ENCODE measurements at regions not wholly inside any gene's neighbourhood (a gene's known extent, or its start where the extent isn't known, plus 50 kb on each side); places are given as distances from the start of the nearest gene placed in this dataset.
A peak's percentile ranks its signal among the peaks of the same experiment; 100 is the strongest.

DNA sequence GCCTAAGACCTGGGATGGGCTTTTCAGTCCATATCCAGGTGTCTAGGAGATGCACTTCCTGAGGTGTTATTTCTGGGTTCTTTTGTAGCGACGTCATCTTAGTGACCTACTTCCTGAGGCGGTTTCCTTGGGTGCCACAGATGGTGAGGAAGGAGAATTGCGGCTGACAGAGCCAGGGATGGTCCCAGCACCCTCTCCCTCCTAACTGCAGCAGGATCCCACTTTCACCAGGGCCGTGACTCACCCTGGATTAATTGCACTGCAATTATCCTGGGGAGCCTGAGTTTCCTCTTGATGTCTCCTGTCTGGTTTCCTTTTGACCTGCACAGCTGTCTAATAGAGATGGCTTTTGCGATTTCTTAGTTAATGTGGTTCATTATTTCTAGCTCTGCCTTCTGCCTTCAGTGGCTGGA, 271.7 kb downstream of the TCF7L2 start:
- peak overlapping the region in 1 of 2 experiments; percentile 47; a peak in 1 of 4 replicates for H3K27ac ChIP-seq (ENCODE audit: low read depth in 2 of 2, low read length in 1 of 2)
- no peaks in the 10 kb centered on the region for H3K27me3 ChIP-seq (ENCODE audit: insufficient read depth)
- H3K4me2 ChIP-seq = no peak overlapping the region
- H3K9me2 ChIP-seq = no peaks in the 10 kb centered on the region
- DNase-seq = peak; percentile 61
- no peaks in the 10 kb centered on the region for H3F3A ChIP-seq (replicated peaks; ENCODE audit: insufficient read depth)
- H3K4me3 ChIP-seq (ENCODE audit: low read depth in 2 of 2, low read length in 1 of 2) = no peak overlapping the region; a peak in 1 of 4 replicates
- peaks cover 0 to 13% of the 10 kb centered on the region in 2 experiments; a peak in 2 of 4 replicates for H3K4me1 ChIP-seq (ENCODE audit: control insufficient read depth in 1 of 2, insufficient read depth in 2 of 2, low read depth in 1 of 2, low read length in 1 of 2)
- TF ChIP-seq EP300 (IDR thresholded peaks at IDR 0.05; ENCODE audit: borderline replicate concordance in 1 of 2, low read depth in 1 of 2, low read length in 1 of 2) (peak in 1 of 2 experiments; percentile 48; a peak in 1 of 4 replicates), MEF2A (IDR thresholded peaks at IDR 0.05; ENCODE audit: borderline replicate concordance, low read depth) (no peak), RAD21 (IDR thresholded peaks at IDR 0.05; ENCODE audit: low read length) (peak; percentile 23), GATA2 (CRISPR knock-in tag; IDR thresholded peaks at IDR 0.05) (peak; percentile 54), RCOR1 (IDR thresholded peaks at IDR 0.05; ENCODE audit: low read length) (peak; percentile 9; the same call in 1 of the 2 replicates)
- 51% methylated on average over 6 of the region's 6 CpGs for WGBS (ENCODE audit: low lambda C conversion rate)
- ChIA-PET CTCF (interaction anchor here (0.8 to 1.0 kb wide), 2 partner anchors 40 to 163 kb away, joined by 3 read pairs; no protein-coding TSS in a partner anchor), POLR2A (no interaction called here)
- no peak overlapping the region for H2AFZ ChIP-seq (ENCODE audit: low read depth)
- H4K20me1 ChIP-seq (ENCODE audit: insufficient read depth) = no peaks in the 10 kb centered on the region
- no peaks in the 10 kb centered on the region for H3K79me2 ChIP-seq (ENCODE audit: insufficient read depth)
- H3K9ac ChIP-seq = no peak overlapping the region
- H3K36me3 ChIP-seq (replicated peaks in 1 of 2; ENCODE audit: control insufficient read depth in 1 of 2, insufficient read depth in 2 of 2, low read length in 1 of 2) = no peaks in the 10 kb centered on the region
- no peaks in the 10 kb centered on the region for H3K9me3 ChIP-seq

DNA sequence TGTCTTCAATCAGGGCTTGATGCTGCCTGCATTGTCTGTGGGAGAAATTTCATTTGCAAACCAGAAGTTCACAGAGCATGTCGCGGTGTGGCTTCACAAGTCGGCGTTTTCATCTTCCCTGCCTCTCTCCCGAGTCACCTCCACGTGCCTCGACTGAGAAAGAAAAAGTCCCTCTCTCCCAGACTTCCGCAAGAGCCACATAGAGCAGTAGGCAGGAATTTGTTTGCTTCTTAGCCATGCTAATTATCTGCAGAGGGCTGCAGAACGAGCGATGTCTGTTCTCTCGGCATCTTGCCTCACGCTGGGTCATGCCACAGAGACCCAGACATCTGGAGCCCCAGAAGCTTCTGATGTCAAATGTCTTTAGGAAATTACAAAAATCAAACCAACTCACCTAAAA, 272.2 kb downstream of the TCF7L2 start:
- Histone ChIP-seq H3F3A (replicated peaks; ENCODE audit: insufficient read depth) (no peaks in the 10 kb centered on the region), H3K9ac (no peak overlapping the region), H3K36me3 (replicated peaks in 1 of 2; ENCODE audit: control insufficient read depth in 1 of 2, insufficient read depth in 2 of 2, low read length in 1 of 2) (no peaks in the 10 kb centered on the region), H3K4me2 (no peak overlapping the region), H4K20me1 (ENCODE audit: insufficient read depth) (no peaks in the 10 kb centered on the region), H3K4me3 (ENCODE audit: low read depth in 2 of 2, low read length in 1 of 2) (no peak overlapping the region; a peak in 1 of 4 replicates), H3K27ac (ENCODE audit: low read depth in 2 of 2, low read length in 1 of 2) (peak overlapping the region in 1 of 2 experiments; percentile 47; a peak in 1 of 4 replicates), H2AFZ (ENCODE audit: low read depth) (no peak overlapping the region), H3K27me3 (ENCODE audit: insufficient read depth) (no peaks in the 10 kb centered on the region), H3K9me3 (no peaks in the 10 kb centered on the region), H3K4me1 (ENCODE audit: control insufficient read depth in 1 of 2, insufficient read depth in 2 of 2, low read depth in 1 of 2, low read length in 1 of 2) (peaks cover 0 to 13% of the 10 kb centered on the region in 2 experiments; a peak in 2 of 4 replicates), H3K79me2 (ENCODE audit: insufficient read depth) (no peaks in the 10 kb centered on the region), H3K9me2 (no peaks in the 10 kb centered on the region)
- TF ChIP-seq SMC3 (IDR thresholded peaks at IDR 0.05; ENCODE audit: low read depth, low read length) (no peak), CHD2 (IDR thresholded peaks at IDR 0.05; ENCODE audit: low read length, partially characterized antibody) (no peak), GABPA (IDR thresholded peaks at IDR 0.05; ENCODE audit: low read depth) (no peak), ZBTB33 (IDR thresholded peaks at IDR 0.05; ENCODE audit: borderline replicate concordance, low read depth) (no peak), NFIC (IDR thresholded peaks at IDR 0.05; ENCODE audit: borderline replicate concordance) (no peak)
- TF ChIP-seq, protein P1, sequence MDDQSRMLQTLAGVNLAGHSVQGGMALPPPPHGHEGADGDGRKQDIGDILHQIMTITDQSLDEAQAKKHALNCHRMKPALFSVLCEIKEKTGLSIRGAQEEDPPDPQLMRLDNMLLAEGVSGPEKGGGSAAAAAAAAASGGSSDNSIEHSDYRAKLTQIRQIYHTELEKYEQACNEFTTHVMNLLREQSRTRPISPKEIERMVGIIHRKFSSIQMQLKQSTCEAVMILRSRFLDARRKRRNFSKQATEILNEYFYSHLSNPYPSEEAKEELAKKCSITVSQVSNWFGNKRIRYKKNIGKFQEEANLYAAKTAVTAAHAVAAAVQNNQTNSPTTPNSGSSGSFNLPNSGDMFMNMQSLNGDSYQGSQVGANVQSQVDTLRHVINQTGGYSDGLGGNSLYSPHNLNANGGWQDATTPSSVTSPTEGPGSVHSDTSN (IDR thresholded peaks at IDR 0.05) = no peak
- TF ChIP-seq, protein P2, sequence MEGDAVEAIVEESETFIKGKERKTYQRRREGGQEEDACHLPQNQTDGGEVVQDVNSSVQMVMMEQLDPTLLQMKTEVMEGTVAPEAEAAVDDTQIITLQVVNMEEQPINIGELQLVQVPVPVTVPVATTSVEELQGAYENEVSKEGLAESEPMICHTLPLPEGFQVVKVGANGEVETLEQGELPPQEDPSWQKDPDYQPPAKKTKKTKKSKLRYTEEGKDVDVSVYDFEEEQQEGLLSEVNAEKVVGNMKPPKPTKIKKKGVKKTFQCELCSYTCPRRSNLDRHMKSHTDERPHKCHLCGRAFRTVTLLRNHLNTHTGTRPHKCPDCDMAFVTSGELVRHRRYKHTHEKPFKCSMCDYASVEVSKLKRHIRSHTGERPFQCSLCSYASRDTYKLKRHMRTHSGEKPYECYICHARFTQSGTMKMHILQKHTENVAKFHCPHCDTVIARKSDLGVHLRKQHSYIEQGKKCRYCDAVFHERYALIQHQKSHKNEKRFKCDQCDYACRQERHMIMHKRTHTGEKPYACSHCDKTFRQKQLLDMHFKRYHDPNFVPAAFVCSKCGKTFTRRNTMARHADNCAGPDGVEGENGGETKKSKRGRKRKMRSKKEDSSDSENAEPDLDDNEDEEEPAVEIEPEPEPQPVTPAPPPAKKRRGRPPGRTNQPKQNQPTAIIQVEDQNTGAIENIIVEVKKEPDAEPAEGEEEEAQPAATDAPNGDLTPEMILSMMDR (IDR thresholded peaks at IDR 0.05) = no peak
- WGBS (ENCODE audit: low lambda C conversion rate) = 54% methylated on average over 11 of the region's 12 CpGs
- ChIA-PET CTCF (interaction anchor here (0.8 to 1.0 kb wide), 2 partner anchors 40 to 162 kb away, joined by 3 read pairs; no protein-coding TSS in a partner anchor), POLR2A (no interaction called here)
- DNase-seq = no peak
